MM.1S (cell line): ENCODE measurements at regions not wholly inside any gene's neighbourhood (a gene's known extent, or its start where the extent isn't known, plus 50 kb on each side); places are given as distances from the start of the nearest gene placed in this dataset.

ENCODE experiments used
- EZH2 ChIP-seq: fragments of 300-600 bp; sonication (generic); optimal IDR thresholded peaks from 2 replicates; pipeline ENCODE3; 2017; ENCODE audit warnings: low read depth, mild to moderate bottlenecking, antibody characterized with exemption, low read length, mixed read lengths
- EZH2phosphoT487 ChIP-seq: fragments of 300-600 bp; sonication (generic); IDR thresholded peaks from 2 replicates; pipeline ENCODE4 v1.6.1; 2018; ENCODE audit warnings: antibody characterized with exemption, low read length
- TF ChIP-seq, protein P1 (sequence below): fragments of 300-600 bp; sonication (generic); IDR thresholded peaks from 2 replicates; pipeline ENCODE4 v1.5.1; 2016; ENCODE audit warnings: antibody characterized with exemption, low read length, mixed read lengths

DNA sequence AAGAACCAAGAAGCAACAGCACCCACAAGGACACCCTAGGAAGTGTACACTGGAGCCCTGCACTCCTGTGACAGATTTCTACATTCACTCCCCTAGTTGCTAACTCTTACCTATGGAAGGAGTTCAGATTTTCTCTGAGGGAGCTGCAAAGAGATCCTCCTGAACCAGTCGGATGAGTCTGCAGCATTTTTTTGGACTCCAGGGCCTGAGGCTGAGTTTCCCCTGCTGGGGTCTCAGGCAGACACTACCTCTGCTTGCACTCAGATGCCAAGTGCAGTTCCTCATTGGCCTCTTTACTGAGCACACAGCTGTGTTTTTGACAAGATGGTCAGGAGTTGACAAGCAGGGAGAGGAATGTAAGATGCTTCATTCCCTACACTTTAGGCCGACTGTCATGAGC lies 153.2 kb upstream of the RBM19 start:
- TF ChIP-seq, protein P1, sequence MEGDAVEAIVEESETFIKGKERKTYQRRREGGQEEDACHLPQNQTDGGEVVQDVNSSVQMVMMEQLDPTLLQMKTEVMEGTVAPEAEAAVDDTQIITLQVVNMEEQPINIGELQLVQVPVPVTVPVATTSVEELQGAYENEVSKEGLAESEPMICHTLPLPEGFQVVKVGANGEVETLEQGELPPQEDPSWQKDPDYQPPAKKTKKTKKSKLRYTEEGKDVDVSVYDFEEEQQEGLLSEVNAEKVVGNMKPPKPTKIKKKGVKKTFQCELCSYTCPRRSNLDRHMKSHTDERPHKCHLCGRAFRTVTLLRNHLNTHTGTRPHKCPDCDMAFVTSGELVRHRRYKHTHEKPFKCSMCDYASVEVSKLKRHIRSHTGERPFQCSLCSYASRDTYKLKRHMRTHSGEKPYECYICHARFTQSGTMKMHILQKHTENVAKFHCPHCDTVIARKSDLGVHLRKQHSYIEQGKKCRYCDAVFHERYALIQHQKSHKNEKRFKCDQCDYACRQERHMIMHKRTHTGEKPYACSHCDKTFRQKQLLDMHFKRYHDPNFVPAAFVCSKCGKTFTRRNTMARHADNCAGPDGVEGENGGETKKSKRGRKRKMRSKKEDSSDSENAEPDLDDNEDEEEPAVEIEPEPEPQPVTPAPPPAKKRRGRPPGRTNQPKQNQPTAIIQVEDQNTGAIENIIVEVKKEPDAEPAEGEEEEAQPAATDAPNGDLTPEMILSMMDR: no peak
- TF ChIP-seq EZH2 (no peak), EZH2phosphoT487 (no peak)
